ENCODE measurements at regions not wholly inside any gene's neighbourhood (a gene's known extent, or its start where the extent isn't known, plus 50 kb on each side); places are given as distances from the start of the nearest gene placed in this dataset.

- TF ChIP-seq CTCF (IDR thresholded peaks at IDR 0.05 in 2 of 3, conservative IDR thresholded peaks at IDR 0.05 in 1 of 3; ENCODE audit: borderline replicate concordance in 1 of 3, insufficient read depth in 1 of 3, low read depth in 2 of 3, low read length in 2 of 3) (no peak), MAX (IDR thresholded peaks at IDR 0.05) (no peak), POLR2A (IDR thresholded peaks at IDR 0.05; ENCODE audit: borderline replicate concordance, extremely low read depth, insufficient read depth, insufficient read length) (no peak), EZH2 (IDR thresholded peaks at IDR 0.05) (no peak), JUND (IDR thresholded peaks at IDR 0.05) (no peak)
Measured at GRCh38 chr10:76631036-76631670, 1006.5 kb downstream of the KCNMA1 start.
